ENCODE measurements at regions not wholly inside any gene's neighbourhood (a gene's known extent, or its start where the extent isn't known, plus 50 kb on each side); places are given as distances from the start of the nearest gene placed in this dataset.

DNA sequence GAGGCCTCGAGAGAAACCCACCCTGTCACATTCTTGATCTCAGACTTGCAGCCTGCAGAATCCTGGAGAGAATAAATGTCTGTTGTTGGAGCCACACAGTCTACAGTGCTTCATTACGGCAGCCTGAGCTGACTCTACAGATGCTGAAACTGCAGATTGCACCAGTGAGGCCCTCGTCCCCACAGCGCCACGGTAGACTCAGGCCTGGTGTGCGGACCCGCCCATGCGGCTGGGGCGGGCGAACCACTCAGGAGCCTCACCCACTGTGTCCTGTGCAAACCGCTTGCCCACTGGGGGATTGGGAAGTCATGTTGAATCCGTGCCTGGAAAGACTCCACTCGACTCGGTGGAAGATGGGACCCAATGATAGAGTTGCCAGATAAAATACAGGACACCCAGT lies 125.2 kb upstream of the COPS8 start:
- H3K4me1 ChIP-seq (ENCODE audit: control insufficient read depth in 1 of 2, insufficient read depth in 2 of 2, low read depth in 1 of 2, low read length in 1 of 2) = no peaks in the 10 kb centered on the region
- H3K4me3 ChIP-seq (ENCODE audit: low read depth in 2 of 2, low read length in 1 of 2) = no peak overlapping the region
- no peaks in the 10 kb centered on the region for H3K36me3 ChIP-seq (replicated peaks in 1 of 2; ENCODE audit: control insufficient read depth in 1 of 2, insufficient read depth in 2 of 2, low read length in 1 of 2)
- CTCF ChIA-PET = no interaction called here
- H3K27ac ChIP-seq (ENCODE audit: low read depth in 2 of 2, low read length in 1 of 2) = no peak overlapping the region
- POLR2A ChIA-PET = no interaction called here
- no peaks in the 10 kb centered on the region for H4K20me1 ChIP-seq (ENCODE audit: insufficient read depth)
- H2AFZ ChIP-seq (ENCODE audit: low read depth) = no peak overlapping the region
- DNase-seq = no peak
- no peak overlapping the region for H3K9ac ChIP-seq
- no peaks in the 10 kb centered on the region for H3K27me3 ChIP-seq (ENCODE audit: insufficient read depth)
- H3K4me2 ChIP-seq = no peak overlapping the region
- WGBS (ENCODE audit: low lambda C conversion rate) = 35% methylated on average over 7 of the region's 14 CpGs
- TF ChIP-seq FOXJ3 (CRISPR knock-in tag; IDR thresholded peaks at IDR 0.05) = no peak
- TF ChIP-seq, protein P1, sequence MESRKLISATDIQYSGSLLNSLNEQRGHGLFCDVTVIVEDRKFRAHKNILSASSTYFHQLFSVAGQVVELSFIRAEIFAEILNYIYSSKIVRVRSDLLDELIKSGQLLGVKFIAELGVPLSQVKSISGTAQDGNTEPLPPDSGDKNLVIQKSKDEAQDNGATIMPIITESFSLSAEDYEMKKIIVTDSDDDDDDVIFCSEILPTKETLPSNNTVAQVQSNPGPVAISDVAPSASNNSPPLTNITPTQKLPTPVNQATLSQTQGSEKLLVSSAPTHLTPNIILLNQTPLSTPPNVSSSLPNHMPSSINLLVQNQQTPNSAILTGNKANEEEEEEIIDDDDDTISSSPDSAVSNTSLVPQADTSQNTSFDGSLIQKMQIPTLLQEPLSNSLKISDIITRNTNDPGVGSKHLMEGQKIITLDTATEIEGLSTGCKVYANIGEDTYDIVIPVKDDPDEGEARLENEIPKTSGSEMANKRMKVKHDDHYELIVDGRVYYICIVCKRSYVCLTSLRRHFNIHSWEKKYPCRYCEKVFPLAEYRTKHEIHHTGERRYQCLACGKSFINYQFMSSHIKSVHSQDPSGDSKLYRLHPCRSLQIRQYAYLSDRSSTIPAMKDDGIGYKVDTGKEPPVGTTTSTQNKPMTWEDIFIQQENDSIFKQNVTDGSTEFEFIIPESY (IDR thresholded peaks at IDR 0.05; ENCODE audit: borderline replicate concordance, low read depth) = no peak
- TF ChIP-seq RAD21 (IDR thresholded peaks at IDR 0.05; ENCODE audit: low read length) = no peak
- no peak for TF ChIP-seq RXRA (IDR thresholded peaks at IDR 0.05; ENCODE audit: borderline replicate concordance, low read depth)
- TF ChIP-seq GABPA (IDR thresholded peaks at IDR 0.05; ENCODE audit: low read depth) = no peak
- TF ChIP-seq, protein P2, sequence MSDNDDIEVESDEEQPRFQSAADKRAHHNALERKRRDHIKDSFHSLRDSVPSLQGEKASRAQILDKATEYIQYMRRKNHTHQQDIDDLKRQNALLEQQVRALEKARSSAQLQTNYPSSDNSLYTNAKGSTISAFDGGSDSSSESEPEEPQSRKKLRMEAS (IDR thresholded peaks at IDR 0.05; ENCODE audit: low read depth) = no peak
- no peak for TF ChIP-seq SMC3 (IDR thresholded peaks at IDR 0.05; ENCODE audit: low read depth, low read length)
- TF ChIP-seq RFX5 (IDR thresholded peaks at IDR 0.05; ENCODE audit: low read length) = no peak
- no peak for TF ChIP-seq MEF2A (IDR thresholded peaks at IDR 0.05; ENCODE audit: borderline replicate concordance, low read depth)
- TF ChIP-seq CHD2 (IDR thresholded peaks at IDR 0.05; ENCODE audit: low read length, partially characterized antibody) = no peak
- no peak for TF ChIP-seq TCF12 (IDR thresholded peaks at IDR 0.05)
- TF ChIP-seq ELF1 (IDR thresholded peaks at IDR 0.05) = no peak
- TF ChIP-seq EP300 (IDR thresholded peaks at IDR 0.05; ENCODE audit: borderline replicate concordance in 1 of 2, low read depth in 1 of 2, low read length in 1 of 2) = no peak
- no peaks in the 10 kb centered on the region for H3K79me2 ChIP-seq (ENCODE audit: insufficient read depth)
- no peaks in the 10 kb centered on the region for H3K9me2 ChIP-seq
- H3K9me3 ChIP-seq = no peaks in the 10 kb centered on the region
- H3F3A ChIP-seq (replicated peaks; ENCODE audit: insufficient read depth) = no peaks in the 10 kb centered on the region

DNA sequence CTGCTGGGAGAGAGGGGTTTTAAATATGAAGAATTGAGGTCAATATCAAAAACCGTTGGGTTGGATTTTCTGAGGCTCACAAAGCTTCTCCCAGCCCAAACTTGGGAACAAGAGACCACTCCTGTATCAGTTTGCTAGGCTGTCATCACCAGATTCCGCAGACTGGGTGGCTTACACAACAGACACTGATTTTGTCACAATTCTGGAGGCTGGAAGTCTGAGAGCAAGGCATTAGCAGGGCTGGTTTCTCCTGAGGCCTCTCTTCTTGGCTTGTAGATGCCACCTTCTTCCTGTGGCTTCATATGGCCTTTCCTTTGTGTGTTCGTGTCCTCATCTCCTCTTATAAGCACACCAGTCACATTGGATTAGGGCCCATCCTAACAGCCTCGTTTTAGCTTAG lies 122.9 kb upstream of the COPS8 start:
- no peaks in the 10 kb centered on the region for H4K20me1 ChIP-seq (ENCODE audit: insufficient read depth)
- ChIA-PET CTCF (no interaction called here), POLR2A (no interaction called here)
- WGBS (ENCODE audit: low lambda C conversion rate) = 16% methylated on average over 4 of the region's 4 CpGs
- no peak overlapping the region for H3K4me2 ChIP-seq
- no peak overlapping the region for H3K4me3 ChIP-seq (ENCODE audit: low read depth in 2 of 2, low read length in 1 of 2)
- H3K9ac ChIP-seq = no peak overlapping the region
- H3K9me3 ChIP-seq = no peaks in the 10 kb centered on the region
- no peaks in the 10 kb centered on the region for H3K36me3 ChIP-seq (replicated peaks in 1 of 2; ENCODE audit: control insufficient read depth in 1 of 2, insufficient read depth in 2 of 2, low read length in 1 of 2)
- H3K27me3 ChIP-seq (ENCODE audit: insufficient read depth) = no peaks in the 10 kb centered on the region
- no peaks in the 10 kb centered on the region for H3K79me2 ChIP-seq (ENCODE audit: insufficient read depth)
- H3F3A ChIP-seq (replicated peaks; ENCODE audit: insufficient read depth) = no peaks in the 10 kb centered on the region
- no peak overlapping the region for H3K27ac ChIP-seq (ENCODE audit: low read depth in 2 of 2, low read length in 1 of 2)
- H3K4me1 ChIP-seq (ENCODE audit: control insufficient read depth in 1 of 2, insufficient read depth in 2 of 2, low read depth in 1 of 2, low read length in 1 of 2) = no peaks in the 10 kb centered on the region
- no peak overlapping the region for H2AFZ ChIP-seq (ENCODE audit: low read depth)
- no peak for TF ChIP-seq MXI1 (IDR thresholded peaks at IDR 0.05; ENCODE audit: low read depth, low read length)
- TF ChIP-seq, protein P2 (IDR thresholded peaks at IDR 0.05; ENCODE audit: low read depth) = no peak
- no peaks in the 10 kb centered on the region for H3K9me2 ChIP-seq
- DNase-seq = no peak
